ENCODE measurements at regions not wholly inside any gene's neighbourhood (a gene's known extent, or its start where the extent isn't known, plus 50 kb on each side); places are given as distances from the start of the nearest gene placed in this dataset.

- intact Hi-C loops (cut with DNase I): no loop called here
- Histone ChIP-seq H3K4me3 (no peak overlapping the region), H3K27me3 (no peaks in the 10 kb centered on the region), H3K9ac (ENCODE audit: low read depth in 2 of 2, low read length in 2 of 2) (no peak overlapping the region), H3K27ac (no peak overlapping the region), H3K4me1 (no peaks in the 10 kb centered on the region), H3K9me3 (no peaks in the 10 kb centered on the region), H3K36me3 (no peaks in the 10 kb centered on the region)
- DNase-seq: no peak
- TF ChIP-seq CTCF (IDR thresholded peaks at IDR 0.05): no peak
These were observed 289.5 kb downstream of the DEPDC1B start for GRCh38 chr5:60410427-60410826.

GRCh38 chr5:60404171-60404570 is 295.8 kb downstream of the DEPDC1B start:
- no peaks in the 10 kb centered on the region for H3K4me1 ChIP-seq
- intact Hi-C loops (cut with DNase I): no loop called here
- DNase-seq: no peak
- no peaks in the 10 kb centered on the region for H3K36me3 ChIP-seq
- no peak overlapping the region for H3K27ac ChIP-seq
- TF ChIP-seq CTCF (IDR thresholded peaks at IDR 0.05): no peak
- no peak overlapping the region for H3K9ac ChIP-seq (ENCODE audit: low read depth in 2 of 2, low read length in 2 of 2)
- no peaks in the 10 kb centered on the region for H3K27me3 ChIP-seq
- no peak overlapping the region for H3K4me3 ChIP-seq
- H3K9me3 ChIP-seq: no peaks in the 10 kb centered on the region

- intact Hi-C loops (cut with DNase I): no loop called here
- no peak for DNase-seq
- no peaks in the 10 kb centered on the region for H3K9me3 ChIP-seq
These were observed 296.5 kb downstream of the DEPDC1B start for GRCh38 chr5:60403343-60404006.

GRCh38 chr5:60402161-60402785 is 297.7 kb downstream of the DEPDC1B start:
- Histone ChIP-seq H3K4me3 (no peak overlapping the region), H3K36me3 (no peaks in the 10 kb centered on the region), H3K9ac (ENCODE audit: low read depth in 2 of 2, low read length in 2 of 2) (no peak overlapping the region), H3K4me1 (no peaks in the 10 kb centered on the region), H3K27ac (no peak overlapping the region), H3K27me3 (no peaks in the 10 kb centered on the region), H3K9me3 (no peaks in the 10 kb centered on the region)
- TF ChIP-seq CTCF (IDR thresholded peaks at IDR 0.05): no peak
- intact Hi-C loops (cut with DNase I): no loop called here
- no peak for DNase-seq

More at GRCh38 chr5:60403343-60404006, 296.5 kb downstream of the DEPDC1B start:
- Histone ChIP-seq H3K36me3 (no peaks in the 10 kb centered on the region), H3K9ac (ENCODE audit: low read depth in 2 of 2, low read length in 2 of 2) (no peak overlapping the region), H3K27ac (no peak overlapping the region), H3K4me1 (no peaks in the 10 kb centered on the region), H3K4me3 (no peak overlapping the region), H3K27me3 (no peaks in the 10 kb centered on the region)
- no peak for TF ChIP-seq CTCF (IDR thresholded peaks at IDR 0.05)

- intact Hi-C loops (cut with DNase I): no loop called here
- no peaks in the 10 kb centered on the region for H3K36me3 ChIP-seq
- no peak for TF ChIP-seq CTCF (IDR thresholded peaks at IDR 0.05)
- H3K9ac ChIP-seq (ENCODE audit: low read depth in 2 of 2, low read length in 2 of 2): no peak overlapping the region
- no peaks in the 10 kb centered on the region for H3K27me3 ChIP-seq
- H3K4me3 ChIP-seq: no peak overlapping the region
- H3K9me3 ChIP-seq: no peaks in the 10 kb centered on the region
- no peak overlapping the region for H3K27ac ChIP-seq
- no peak for DNase-seq
- H3K4me1 ChIP-seq: no peaks in the 10 kb centered on the region
These were observed 298.4 kb downstream of the DEPDC1B start for GRCh38 chr5:60401526-60401925.

All from colonic mucosa (tissue), 4 donors.